Activated CD4-positive, alpha-beta memory T cell treated with anti-CD3 and anti-CD28 coated beads, Interleukin-2, amount 10 ng/mL, durations not matched to agents 7 days and 5 days (primary cell): ENCODE measurements at regions not wholly inside any gene's neighbourhood (a gene's known extent, or its start where the extent isn't known, plus 50 kb on each side); places are given as distances from the start of the nearest gene placed in this dataset.

Experiments used
- CTCF ChIA-PET: fragments of 350-600 bp; sonication (Branson Sonifier 250); formaldehyde crosslinking; loops from one replicate; lab custom pipeline; 2021; ENCODE audit warnings: antibody characterized with exemption, inconsistent platforms; lab: Charles Lee
- POLR2A ChIA-PET: fragments of 350-600 bp; sonication (Branson Sonifier 250); formaldehyde crosslinking; loops from one replicate; lab custom pipeline; 2021; ENCODE audit warnings: antibody characterized with exemption; lab: Charles Lee
- DNase-seq: peaks from one replicate; pipeline ENCODE4 v3.0.0-alpha.2; 2020
- H3K27ac Mint-ChIP-seq: one replicate; pipeline ENCODE4 v1.8.0; 2021; ENCODE audit warnings: mild to moderate bottlenecking, mixed read lengths
- H3K27me3 Mint-ChIP-seq: one replicate; pipeline ENCODE4 v1.8.0; 2021; ENCODE audit warnings: mixed read lengths
- H3K36me3 Mint-ChIP-seq: one replicate; pipeline ENCODE4 v1.8.0; 2021; ENCODE audit warnings: low read depth, mixed read lengths
- H3K4me1 Mint-ChIP-seq: one replicate; pipeline ENCODE4 v1.8.0; 2021; ENCODE audit warnings: mixed read lengths
- H3K4me3 Mint-ChIP-seq: one replicate; pipeline ENCODE4 v1.8.0; 2021; ENCODE audit warnings: mild to moderate bottlenecking, mixed read lengths
- H3K9me3 Mint-ChIP-seq: one replicate; pipeline ENCODE4 v1.8.0; 2021; ENCODE audit warnings: mixed read lengths

GRCh38 chr4:65845199-65845773, 175.0 kb upstream of the EPHA5 start:
- no peak for DNase-seq
- Mint-ChIP-seq H3K36me3 (no peaks in the 10 kb centered on the region), H3K27ac (no peak overlapping the region), H3K27me3 (no peaks in the 10 kb centered on the region), H3K4me1 (no peaks in the 10 kb centered on the region), H3K9me3 (no peaks in the 10 kb centered on the region), H3K4me3 (no peak overlapping the region)
- POLR2A ChIA-PET: no interaction called here
- CTCF ChIA-PET: no interaction called here

- DNase-seq: no peak
- no peak overlapping the region for H3K27ac Mint-ChIP-seq
- no peak overlapping the region for H3K4me3 Mint-ChIP-seq
- ChIA-PET CTCF (no interaction called here), POLR2A (no interaction called here)
- H3K36me3 Mint-ChIP-seq: no peaks in the 10 kb centered on the region
- no peaks in the 10 kb centered on the region for H3K4me1 Mint-ChIP-seq
- H3K9me3 Mint-ChIP-seq: peaks cover 2% of the 10 kb centered on the region
- H3K27me3 Mint-ChIP-seq: no peaks in the 10 kb centered on the region
These were observed 169.1 kb upstream of the EPHA5 start for GRCh38 chr4:65839164-65839931.

- Mint-ChIP-seq H3K36me3 (no peaks in the 10 kb centered on the region), H3K4me1 (no peaks in the 10 kb centered on the region)
These were observed 164.4 kb upstream of the EPHA5 start for GRCh38 chr4:65834707-65835106.

GRCh38 chr4:65831828-65832227, 161.5 kb upstream of the EPHA5 start:
- POLR2A ChIA-PET: no interaction called here
- H3K4me1 Mint-ChIP-seq: no peaks in the 10 kb centered on the region

More at GRCh38 chr4:65834707-65835106, 164.4 kb upstream of the EPHA5 start:
- no peak overlapping the region for H3K4me3 Mint-ChIP-seq
- ChIA-PET POLR2A (no interaction called here), CTCF (no interaction called here)
- no peaks in the 10 kb centered on the region for H3K27me3 Mint-ChIP-seq
- DNase-seq: no peak
- H3K9me3 Mint-ChIP-seq: peaks cover 2% of the 10 kb centered on the region
- no peak overlapping the region for H3K27ac Mint-ChIP-seq

GRCh38 chr4:65825116-65825753, 154.9 kb upstream of the EPHA5 start:
- no peak for DNase-seq
- POLR2A ChIA-PET: no interaction called here
- Mint-ChIP-seq H3K36me3 (no peaks in the 10 kb centered on the region), H3K4me3 (no peak overlapping the region), H3K27me3 (no peaks in the 10 kb centered on the region), H3K9me3 (peaks cover 5% of the 10 kb centered on the region), H3K27ac (no peak overlapping the region), H3K4me1 (no peaks in the 10 kb centered on the region)
- CTCF ChIA-PET: no interaction called here

More at GRCh38 chr4:65831828-65832227, 161.5 kb upstream of the EPHA5 start:
- no peak for DNase-seq
- Mint-ChIP-seq H3K36me3 (no peaks in the 10 kb centered on the region), H3K27me3 (no peaks in the 10 kb centered on the region), H3K9me3 (no peaks in the 10 kb centered on the region), H3K4me3 (no peak overlapping the region), H3K27ac (no peak overlapping the region)
- CTCF ChIA-PET: no interaction called here

- H3K9me3 Mint-ChIP-seq: peaks cover 13% of the 10 kb centered on the region
- no peak overlapping the region for H3K4me3 Mint-ChIP-seq
- no peak for DNase-seq
- no peaks in the 10 kb centered on the region for H3K4me1 Mint-ChIP-seq
- no peaks in the 10 kb centered on the region for H3K27me3 Mint-ChIP-seq
- CTCF ChIA-PET: no interaction called here
- POLR2A ChIA-PET: no interaction called here
- H3K36me3 Mint-ChIP-seq: no peaks in the 10 kb centered on the region
- no peak overlapping the region for H3K27ac Mint-ChIP-seq
These were observed 148.9 kb upstream of the EPHA5 start for GRCh38 chr4:65819192-65819591.

GRCh38 chr4:65805936-65806335, 135.6 kb upstream of the EPHA5 start:
- Mint-ChIP-seq H3K9me3 (peaks cover 2% of the 10 kb centered on the region), H3K27ac (no peak overlapping the region), H3K4me3 (no peak overlapping the region), H3K27me3 (no peaks in the 10 kb centered on the region), H3K36me3 (no peaks in the 10 kb centered on the region), H3K4me1 (no peaks in the 10 kb centered on the region)
- ChIA-PET POLR2A (no interaction called here), CTCF (no interaction called here)
- DNase-seq: no peak

- ChIA-PET POLR2A (no interaction called here), CTCF (no interaction called here)
- no peak overlapping the region for H3K4me3 Mint-ChIP-seq
- H3K27ac Mint-ChIP-seq: no peak overlapping the region
- no peaks in the 10 kb centered on the region for H3K9me3 Mint-ChIP-seq
- H3K36me3 Mint-ChIP-seq: no peaks in the 10 kb centered on the region
- no peaks in the 10 kb centered on the region for H3K4me1 Mint-ChIP-seq
- DNase-seq: no peak
- no peaks in the 10 kb centered on the region for H3K27me3 Mint-ChIP-seq
These were observed 129.2 kb upstream of the EPHA5 start for GRCh38 chr4:65799513-65799912.

GRCh38 chr4:65798498-65799127, 128.3 kb upstream of the EPHA5 start:
- DNase-seq: no peak
- ChIA-PET CTCF (no interaction called here), POLR2A (no interaction called here)
- H3K4me3 Mint-ChIP-seq: no peak overlapping the region
- H3K36me3 Mint-ChIP-seq: no peaks in the 10 kb centered on the region
- peaks cover 3% of the 10 kb centered on the region for H3K9me3 Mint-ChIP-seq
- no peak overlapping the region for H3K27ac Mint-ChIP-seq
- no peaks in the 10 kb centered on the region for H3K27me3 Mint-ChIP-seq
- H3K4me1 Mint-ChIP-seq: no peaks in the 10 kb centered on the region

GRCh38 chr4:65791812-65792308, 121.6 kb upstream of the EPHA5 start:
- no peak overlapping the region for H3K4me3 Mint-ChIP-seq
- peaks cover 3% of the 10 kb centered on the region for H3K9me3 Mint-ChIP-seq
- no peak overlapping the region for H3K27ac Mint-ChIP-seq
- no peaks in the 10 kb centered on the region for H3K27me3 Mint-ChIP-seq
- CTCF ChIA-PET: no interaction called here
- no peak for DNase-seq
- no peaks in the 10 kb centered on the region for H3K4me1 Mint-ChIP-seq
- no peaks in the 10 kb centered on the region for H3K36me3 Mint-ChIP-seq
- POLR2A ChIA-PET: no interaction called here

GRCh38 chr4:65791111-65791811, 121.0 kb upstream of the EPHA5 start:
- DNase-seq: no peak
- Mint-ChIP-seq H3K4me1 (no peaks in the 10 kb centered on the region), H3K27ac (no peak overlapping the region), H3K4me3 (no peak overlapping the region), H3K36me3 (no peaks in the 10 kb centered on the region), H3K27me3 (no peaks in the 10 kb centered on the region), H3K9me3 (peaks cover 3% of the 10 kb centered on the region)
- CTCF ChIA-PET: no interaction called here
- POLR2A ChIA-PET: no interaction called here

- H3K9me3 Mint-ChIP-seq: peaks cover 3% of the 10 kb centered on the region
- DNase-seq: no peak
- H3K36me3 Mint-ChIP-seq: no peaks in the 10 kb centered on the region
- ChIA-PET POLR2A (no interaction called here), CTCF (no interaction called here)
- no peaks in the 10 kb centered on the region for H3K27me3 Mint-ChIP-seq
- no peak overlapping the region for H3K27ac Mint-ChIP-seq
- no peaks in the 10 kb centered on the region for H3K4me1 Mint-ChIP-seq
- no peak overlapping the region for H3K4me3 Mint-ChIP-seq
These were observed 119.5 kb upstream of the EPHA5 start for GRCh38 chr4:65789805-65790204.

- DNase-seq: no peak
- H3K36me3 Mint-ChIP-seq: no peaks in the 10 kb centered on the region
- no peak overlapping the region for H3K4me3 Mint-ChIP-seq
- H3K4me1 Mint-ChIP-seq: no peaks in the 10 kb centered on the region
- H3K9me3 Mint-ChIP-seq: peaks cover 3% of the 10 kb centered on the region
- POLR2A ChIA-PET: no interaction called here
- no peak overlapping the region for H3K27ac Mint-ChIP-seq
- CTCF ChIA-PET: no interaction called here
- no peaks in the 10 kb centered on the region for H3K27me3 Mint-ChIP-seq
These were observed 119.1 kb upstream of the EPHA5 start for GRCh38 chr4:65789341-65789740.
